PFSK-1 (cell line): ENCODE measurements at regions not wholly inside any gene's neighbourhood (a gene's known extent, or its start where the extent isn't known, plus 50 kb on each side); places are given as distances from the start of the nearest gene placed in this dataset.

ENCODE experiments used
- FOXP2 ChIP-seq: optimal IDR thresholded peaks from 2 replicates; pipeline ENCODE3; 2011; ENCODE audit warnings: borderline replicate concordance, control low read depth, inconsistent platforms; ENCODE audit not compliant: insufficient read depth; ENCODE audit errors: extremely low read length, extremely low read depth
- POLR2AphosphoS5 ChIP-seq: IDR thresholded peaks from 2 replicates; pipeline ENCODE4 v1.6.1; 2012; ENCODE audit warnings: low read depth, mild to moderate bottlenecking, control low read depth, low read length, moderate library complexity
- REST ChIP-seq, 2 experiments: IDR thresholded peaks; 2 replicates each; pipeline versions ENCODE4 v1.6.1 to v1.8.0; 2011 to 2012; ENCODE audit warnings: low read depth in 2 of 2, low read length in 2 of 2, control low read depth in 1 of 2, inconsistent platforms in 1 of 2, mild to moderate bottlenecking in 1 of 2, moderate library complexity in 1 of 2; ENCODE audit not compliant: insufficient read depth in 1 of 2
- SIN3A ChIP-seq: IDR thresholded peaks from 2 replicates; pipeline ENCODE4 v1.6.1; 2012; ENCODE audit warnings: mild to moderate bottlenecking, low read length, moderate library complexity, borderline replicate concordance; ENCODE audit not compliant: insufficient read depth
- TAF1 ChIP-seq: IDR thresholded peaks from 2 replicates; pipeline ENCODE4 v1.6.1; 2012; ENCODE audit warnings: low read length, control low read depth, borderline replicate concordance; ENCODE audit not compliant: insufficient read depth

- TF ChIP-seq FOXP2 (no peak), SIN3A (no peak), TAF1 (no peak), REST (IDR thresholded peaks at IDR 0.05; ENCODE audit: insufficient read depth in 1 of 2, low read depth in 2 of 2, low read length in 2 of 2) (no peak), POLR2AphosphoS5 (no peak)
These were observed 107.6 kb downstream of the ADRB2 start for GRCh38 chr5:148933903-148934432.

DNA sequence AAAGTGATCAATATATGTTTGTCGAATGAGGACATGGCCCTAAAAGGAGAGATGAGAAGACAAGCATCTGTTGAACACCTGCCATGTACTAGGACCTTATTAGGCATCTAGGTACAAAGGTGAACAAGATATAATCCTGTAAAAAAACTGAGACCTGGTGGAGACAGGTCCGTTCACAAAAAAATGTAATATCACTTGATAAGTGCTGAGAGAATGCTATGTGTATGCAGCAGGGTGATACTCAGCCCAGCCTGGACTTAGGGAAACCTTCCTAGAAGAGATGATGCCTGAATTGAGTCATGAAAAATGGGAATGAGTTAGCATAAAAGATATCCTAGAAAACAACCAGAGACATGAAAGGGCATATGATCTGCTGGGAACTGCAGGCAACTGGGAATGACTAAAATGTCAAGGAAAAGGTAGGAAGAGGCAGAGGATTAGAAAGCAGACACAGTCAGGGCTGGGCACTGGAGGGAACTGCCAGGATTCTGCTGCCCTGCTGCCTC, 108.5 kb downstream of the ADRB2 start:
- TF ChIP-seq FOXP2 (no peak), REST (IDR thresholded peaks at IDR 0.05; ENCODE audit: insufficient read depth in 1 of 2, low read depth in 2 of 2, low read length in 2 of 2) (no peak), SIN3A (no peak), POLR2AphosphoS5 (no peak), TAF1 (no peak)

GRCh38 chr5:148937239-148937638, 110.8 kb downstream of the ADRB2 start:
- no peak for TF ChIP-seq POLR2AphosphoS5
- no peak for TF ChIP-seq REST (IDR thresholded peaks at IDR 0.05; ENCODE audit: insufficient read depth in 1 of 2, low read depth in 2 of 2, low read length in 2 of 2)
- TF ChIP-seq FOXP2, result no peak
- no peak for TF ChIP-seq TAF1
- no peak for TF ChIP-seq SIN3A

- no peak for TF ChIP-seq TAF1
- TF ChIP-seq POLR2AphosphoS5, result no peak
- TF ChIP-seq SIN3A, result no peak
- no peak for TF ChIP-seq FOXP2
- no peak for TF ChIP-seq REST (IDR thresholded peaks at IDR 0.05; ENCODE audit: insufficient read depth in 1 of 2, low read depth in 2 of 2, low read length in 2 of 2)
These were observed 111.6 kb downstream of the ADRB2 start for GRCh38 chr5:148937830-148938521.

- TF ChIP-seq FOXP2, result no peak
- TF ChIP-seq REST (IDR thresholded peaks at IDR 0.05; ENCODE audit: insufficient read depth in 1 of 2, low read depth in 2 of 2, low read length in 2 of 2), result no peak
- no peak for TF ChIP-seq TAF1
- TF ChIP-seq SIN3A, result no peak
- no peak for TF ChIP-seq POLR2AphosphoS5
These were observed 112.1 kb downstream of the ADRB2 start for GRCh38 chr5:148938522-148938882.
